IMR-90 (cell line): ENCODE measurements at regions not wholly inside any gene's neighbourhood (a gene's known extent, or its start where the extent isn't known, plus 50 kb on each side); places are given as distances from the start of the nearest gene placed in this dataset.

ENCODE experiments used
- ATAC-seq: fragments of 200-7000 bp; cut with Tn5 transposase; 2 replicates; pipeline ENCODE4 v1.9.1; 2020; ENCODE audit warnings: low read depth, mild to moderate bottlenecking, moderate library complexity
- BruUV-seq: library from RNA; stranded (reverse); fragments of 400-500 nt; replicated peaks from 2 replicates; lab custom pipeline; 2021; lab: Mats Ljungman, UMichigan
- CTCF ChIA-PET: fragments of 300-600 bp; formaldehyde crosslinking; extraction: SDS; loops from one replicate; lab custom pipeline; 2021; ENCODE audit warnings: antibody characterized with exemption; lab: Yijun Ruan, JAX
- POLR2A ChIA-PET: fragments of 300-600 bp; sonication (Branson Sonifier 250); formaldehyde crosslinking; loops from one replicate; lab custom pipeline; 2022; ENCODE audit warnings: antibody characterized with exemption; ENCODE audit not compliant: unreplicated experiment; lab: Charles Lee
- DNase-seq: peaks from one replicate; pipeline ENCODE4 v3.0.0; 2013
- H2AFZ ChIP-seq: replicated peaks from 2 replicates; pipeline ENCODE3; 2013; ENCODE audit warnings: low read length, mild to moderate bottlenecking; ENCODE audit not compliant: poor library complexity
- H2AK5ac ChIP-seq: 2 replicates; pipeline ENCODE4 v1.6.1; 2013; ENCODE audit warnings: low read depth, low read length, inconsistent platforms
- H2AK9ac ChIP-seq: replicated peaks from 2 replicates; pipeline ENCODE3; 2013; ENCODE audit warnings: mild to moderate bottlenecking, low read depth, low read length, moderate library complexity; ENCODE audit not compliant: poor library complexity
- H2BK120ac ChIP-seq: 2 replicates; pipeline ENCODE4 v1.6.1; 2013; ENCODE audit warnings: low read depth, low read length, inconsistent platforms
- H2BK15ac ChIP-seq: 3 replicates; pipeline ENCODE4 v1.6.1; 2013; ENCODE audit warnings: low read depth, low read length, inconsistent platforms
- H2BK20ac ChIP-seq: 2 replicates; pipeline ENCODE4 v1.6.1; 2013; ENCODE audit warnings: low read depth, mild to moderate bottlenecking, inconsistent platforms, low read length, moderate library complexity
- H2BK5ac ChIP-seq: 2 replicates; pipeline ENCODE4 v1.6.1; 2013; ENCODE audit warnings: mild to moderate bottlenecking, low read depth, low read length, inconsistent platforms; ENCODE audit not compliant: poor library complexity, severe bottlenecking
- H3K14ac ChIP-seq: replicated peaks from 2 replicates; pipeline ENCODE4 v1.6.1; 2013; ENCODE audit warnings: low read depth, low read length, inconsistent platforms
- H3K18ac ChIP-seq: 2 replicates; pipeline ENCODE4 v1.6.1; 2013; ENCODE audit warnings: low read depth, low read length, control low read depth
- H3K23ac ChIP-seq: 2 replicates; pipeline ENCODE4 v1.6.1; 2013; ENCODE audit warnings: low read depth, low read length, inconsistent platforms
- H3K27ac ChIP-seq: 2 replicates; pipeline ENCODE4 v1.5.1; 2013; ENCODE audit warnings: mild to moderate bottlenecking, control low read depth, low read length; ENCODE audit not compliant: insufficient read depth
- H3K27me3 ChIP-seq: 2 replicates; pipeline ENCODE4 v1.6.1; 2013; ENCODE audit warnings: low read length; ENCODE audit not compliant: control insufficient read depth, insufficient read depth
- H3K36me3 ChIP-seq: 2 replicates; pipeline ENCODE4 v1.6.1; 2013; ENCODE audit warnings: low read length, mixed read lengths; ENCODE audit not compliant: control insufficient read depth, insufficient read depth
- H3K4ac ChIP-seq: 2 replicates; pipeline ENCODE4 v1.6.1; 2013; ENCODE audit warnings: low read depth, low read length, inconsistent platforms
- H3K4me1 ChIP-seq: 2 replicates; pipeline ENCODE4 v1.6.1; 2013; ENCODE audit warnings: low read length, mixed read lengths; ENCODE audit not compliant: control insufficient read depth, insufficient read depth
- H3K4me2 ChIP-seq: 2 replicates; pipeline ENCODE4 v1.6.1; 2013; ENCODE audit warnings: low read depth, mild to moderate bottlenecking, control low read depth, low read length, moderate library complexity
- H3K4me3 ChIP-seq: 2 replicates; pipeline ENCODE4 v1.5.1; 2013; ENCODE audit warnings: low read depth, mild to moderate bottlenecking, control low read depth, low read length, moderate library complexity; ENCODE audit not compliant: insufficient read depth
- H3K56ac ChIP-seq: 2 replicates; pipeline ENCODE4 v1.6.1; 2013; ENCODE audit warnings: low read length, inconsistent platforms; ENCODE audit not compliant: insufficient read depth; ENCODE audit errors: extremely low read depth
- H3K79me1 ChIP-seq, 2 experiments: 2 replicates each; pipeline ENCODE4 v1.6.1; 2013; ENCODE audit warnings: low read length in 2 of 2, inconsistent platforms in 1 of 2, low read depth in 1 of 2
- H3K9ac ChIP-seq: 2 replicates; pipeline ENCODE4 v1.6.1; 2013; ENCODE audit warnings: low read depth, low read length, control low read depth
- H3K9me1 ChIP-seq: 2 replicates; pipeline ENCODE4 v1.6.1; 2013; ENCODE audit warnings: low read length, inconsistent platforms; ENCODE audit not compliant: insufficient read depth
- H3K9me3 ChIP-seq: 2 replicates; pipeline ENCODE4 v1.6.1; 2013; ENCODE audit warnings: low read length; ENCODE audit not compliant: control insufficient read depth, insufficient read depth
- H4K20me1 ChIP-seq: 2 replicates; pipeline ENCODE4 v1.6.1; 2013; ENCODE audit warnings: low read length, inconsistent platforms; ENCODE audit not compliant: insufficient read depth
- H4K5ac ChIP-seq: 2 replicates; pipeline ENCODE4 v1.6.1; 2013; ENCODE audit warnings: mild to moderate bottlenecking, low read depth, low read length, control low read depth
- H4K8ac ChIP-seq, 2 experiments: 2 replicates each; pipeline ENCODE4 v1.6.1; 2013; ENCODE audit warnings: low read depth in 2 of 2, low read length in 2 of 2, control low read depth in 1 of 2, inconsistent platforms in 1 of 2
- H4K91ac ChIP-seq: 2 replicates; pipeline ENCODE4 v1.6.1; 2013; ENCODE audit warnings: low read depth, low read length, inconsistent platforms; ENCODE audit not compliant: insufficient read depth
- BHLHE40 ChIP-seq: fragments of 150-350 bp; IDR thresholded peaks from 2 replicates; pipeline ENCODE4 v1.6.1; 2016; ENCODE audit warnings: mild to moderate bottlenecking, low read depth, low read length
- CEBPB ChIP-seq: IDR thresholded peaks from 2 replicates; pipeline ENCODE4 v1.6.1; 2012; ENCODE audit warnings: low read depth, low read length, improper control_type of control experiment
- CTCF ChIP-seq: conservative IDR thresholded peaks from 2 replicates; pipeline ENCODE4 v1.5.1; 2012; ENCODE audit warnings: mild to moderate bottlenecking, low read depth, low read length, improper control_type of control experiment
- FOS ChIP-seq: fragments of 150-350 bp; IDR thresholded peaks from 2 replicates; pipeline ENCODE4 v1.6.1; 2016; ENCODE audit warnings: low read depth, low read length
- MAZ ChIP-seq: IDR thresholded peaks from 2 replicates; pipeline ENCODE4 v1.6.1; 2012; ENCODE audit warnings: low read depth, mild to moderate bottlenecking, low read length, improper control_type of control experiment, moderate library complexity, borderline replicate concordance
- NFE2L2 ChIP-seq: fragments of 150-350 bp; IDR thresholded peaks from 2 replicates; pipeline ENCODE4 v1.6.1; 2016; ENCODE audit warnings: low read depth, mild to moderate bottlenecking, low read length
- POLR2A ChIP-seq: IDR thresholded peaks from 2 replicates; pipeline ENCODE4 v1.6.1; 2012; ENCODE audit warnings: mild to moderate bottlenecking, low read depth, low read length
- SMC3 ChIP-seq: fragments of 150-350 bp; IDR thresholded peaks from 2 replicates; pipeline ENCODE4 v1.6.1; 2016; ENCODE audit warnings: low read depth, mild to moderate bottlenecking, antibody characterized with exemption, low read length, moderate library complexity
- USF2 ChIP-seq: fragments of 150-350 bp; IDR thresholded peaks from 2 replicates; pipeline ENCODE4 v1.6.1; 2017; ENCODE audit warnings: mild to moderate bottlenecking, antibody characterized with exemption, low read length, low read depth
- WGBS, 2 experiments: methylation state at CpG; one replicate each; pipeline versions ENCODE4 v1.1.5 to v1.1.7; 2013; ENCODE audit warnings: missing lambda C conversion rate in 2 of 2; ENCODE audit not compliant: insufficient read length in 1 of 2; ENCODE audit errors: extremely low coverage in 2 of 2; 5-methylcytosine and 5-hydroxymethylcytosine counted together
- dilution Hi-C: fragments of 300-500 bp; cut with HindIII; formaldehyde crosslinking; loops from one replicate; pipeline ENCODE4 v1.14.3; 2018; ENCODE audit warnings: low sequenced_read_pairs; ENCODE audit not compliant: unreplicated experiment
- in situ Hi-C: fragments of 300-500 bp; cut with MboI; formaldehyde crosslinking; loops from 3 replicates; pipeline ENCODE4 v1.14.3; 2019; ENCODE audit warnings: low sequenced_read_pairs, inconsistent platforms, mixed read lengths
- intact Hi-C: fragments of 100-400 bp; cut with micrococcal nuclease; formaldehyde crosslinking; loops from 2 replicates; pipeline ENCODE4 v1.10.0; 2022

- Histone ChIP-seq H3K4me1 (no peaks in the 10 kb centered on the region), H2BK20ac (no peak overlapping the region), H3K4me2 (no peak overlapping the region), H4K20me1 (no peaks in the 10 kb centered on the region), H4K5ac (no peak overlapping the region), H3K9me3 (peaks cover 16% of the 10 kb centered on the region), H3K79me1 (no peaks in the 10 kb centered on the region), H3K36me3 (no peaks in the 10 kb centered on the region), H3K23ac (no peak overlapping the region), H3K56ac (no peak overlapping the region), H3K18ac (no peak overlapping the region), H2BK120ac (no peak overlapping the region), H3K14ac (no peak overlapping the region), H2BK15ac (no peak overlapping the region), H3K9ac (no peak overlapping the region), H2AK9ac (no peak overlapping the region), H4K8ac (no peak overlapping the region), H3K4ac (no peak overlapping the region), H2AFZ (no peak overlapping the region), H3K27me3 (peaks cover 24% of the 10 kb centered on the region), H3K4me3 (no peak overlapping the region), H3K27ac (no peak overlapping the region), H2BK5ac (no peak overlapping the region), H3K9me1 (no peaks in the 10 kb centered on the region; the same call in 1 of the 2 replicates), H4K91ac (no peak overlapping the region), H2AK5ac (no peak overlapping the region)
- ChIA-PET POLR2A (no interaction called here), CTCF (no interaction called here)
- TF ChIP-seq BHLHE40 (no peak), FOS (no peak), NFE2L2 (no peak), POLR2A (no peak), USF2 (no peak), MAZ (no peak), CTCF (no peak), SMC3 (no peak), CEBPB (no peak)
- dilution Hi-C loops: no loop called here
- DNase-seq: no peak
- BruUV-seq: no TSS peak
- no peak for ATAC-seq
- intact Hi-C loops: no loop called here
- no CpG with 5 or more reads among the region's 5 CpGs for WGBS, 2 experiments
- in situ Hi-C loops: no loop called here
Measured at GRCh38 chr4:4721636-4722035, 137.8 kb upstream of the MSX1 start.
